ENCODE measurements at regions not wholly inside any gene's neighbourhood (a gene's known extent, or its start where the extent isn't known, plus 50 kb on each side); places are given as distances from the start of the nearest gene placed in this dataset.

DNA sequence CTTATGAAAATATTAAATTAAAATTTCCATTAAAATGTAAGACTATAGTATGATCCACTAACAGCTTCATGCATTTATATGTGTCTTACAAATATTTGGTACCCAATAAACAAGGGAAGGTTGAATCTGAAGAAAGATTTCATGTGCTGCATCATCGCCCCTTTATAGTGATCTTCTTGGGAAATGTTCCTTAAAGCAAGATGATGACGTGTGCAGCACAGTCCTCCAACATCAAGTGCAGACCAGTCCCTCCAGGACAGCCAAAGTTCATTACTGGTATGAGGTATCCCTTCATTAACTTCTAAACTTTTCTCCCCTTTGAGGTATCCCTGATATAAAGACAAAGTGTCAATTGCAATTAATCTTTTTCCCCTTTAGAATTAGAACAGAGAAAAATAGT is 567.0 kb downstream of the METTL15 start (continued):
- TF ChIP-seq, protein P1, sequence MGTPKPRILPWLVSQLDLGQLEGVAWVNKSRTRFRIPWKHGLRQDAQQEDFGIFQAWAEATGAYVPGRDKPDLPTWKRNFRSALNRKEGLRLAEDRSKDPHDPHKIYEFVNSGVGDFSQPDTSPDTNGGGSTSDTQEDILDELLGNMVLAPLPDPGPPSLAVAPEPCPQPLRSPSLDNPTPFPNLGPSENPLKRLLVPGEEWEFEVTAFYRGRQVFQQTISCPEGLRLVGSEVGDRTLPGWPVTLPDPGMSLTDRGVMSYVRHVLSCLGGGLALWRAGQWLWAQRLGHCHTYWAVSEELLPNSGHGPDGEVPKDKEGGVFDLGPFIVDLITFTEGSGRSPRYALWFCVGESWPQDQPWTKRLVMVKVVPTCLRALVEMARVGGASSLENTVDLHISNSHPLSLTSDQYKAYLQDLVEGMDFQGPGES (IDR thresholded peaks at IDR 0.05; ENCODE audit: low read depth, low read length) = no peak
- TF ChIP-seq MEF2A (IDR thresholded peaks at IDR 0.05; ENCODE audit: borderline replicate concordance, low read depth) (no peak), FOXM1 (IDR thresholded peaks at IDR 0.05; ENCODE audit: low read depth) (no peak)

DNA sequence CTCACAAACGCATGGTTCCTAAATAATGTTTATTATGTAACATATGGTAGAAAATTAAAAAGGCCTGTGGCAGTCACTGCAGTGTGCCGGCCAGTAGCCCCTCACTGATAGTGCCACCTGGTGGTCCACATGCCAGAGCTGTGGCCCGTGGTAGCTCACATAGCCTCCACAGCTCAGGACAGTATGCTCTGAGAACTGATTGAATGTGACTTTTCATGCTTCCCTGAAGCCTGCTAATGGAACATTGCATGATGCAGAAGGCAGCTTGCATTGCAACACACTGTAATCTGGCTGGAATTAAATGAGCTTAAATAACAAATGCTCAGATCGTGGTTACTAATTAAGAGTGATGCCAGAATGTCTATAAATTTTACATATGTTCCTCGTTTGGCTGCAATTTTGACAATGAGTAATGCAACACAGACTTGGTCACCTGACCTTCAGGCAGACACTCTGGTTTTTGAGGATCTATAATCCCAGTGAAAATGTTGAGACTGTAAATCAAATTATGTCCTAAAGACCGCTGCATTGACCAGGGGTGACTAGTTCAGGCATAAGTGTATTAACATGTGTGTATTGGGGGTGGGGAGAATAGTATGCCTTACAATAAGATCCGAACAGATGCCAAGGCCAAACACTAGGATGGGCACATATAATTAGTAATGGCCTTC is 566.4 kb downstream of the METTL15 start:
- CTCF ChIA-PET = interaction anchor here (0.7 to 2.2 kb wide), 7 partner anchors 11 to 979 kb away, joined by 3 to 10 read pairs (median 5); no protein-coding TSS in a partner anchor
- H4K20me1 ChIP-seq (ENCODE audit: insufficient read depth) = no peaks in the 10 kb centered on the region
- peaks cover 6 to 12% of the 10 kb centered on the region in 2 experiments; a peak in 3 of 4 replicates for H3K4me1 ChIP-seq (ENCODE audit: control insufficient read depth in 1 of 2, insufficient read depth in 2 of 2, low read depth in 1 of 2, low read length in 1 of 2)
- no peaks in the 10 kb centered on the region for H3K9me2 ChIP-seq
- POLR2A ChIA-PET = no interaction called here
- WGBS (ENCODE audit: low lambda C conversion rate) = 52% methylated on average over 7 of the region's 7 CpGs
- no peak overlapping the region for H3K4me3 ChIP-seq (ENCODE audit: low read depth in 2 of 2, low read length in 1 of 2)
- peak; percentile 28 for DNase-seq
- H3K4me2 ChIP-seq = no peak overlapping the region
- H3K36me3 ChIP-seq (replicated peaks in 1 of 2; ENCODE audit: control insufficient read depth in 1 of 2, insufficient read depth in 2 of 2, low read length in 1 of 2) = no peaks in the 10 kb centered on the region
- H3K9me3 ChIP-seq = no peaks in the 10 kb centered on the region
- no peaks in the 10 kb centered on the region for H3K27me3 ChIP-seq (ENCODE audit: insufficient read depth)
- TF ChIP-seq, protein P2, sequence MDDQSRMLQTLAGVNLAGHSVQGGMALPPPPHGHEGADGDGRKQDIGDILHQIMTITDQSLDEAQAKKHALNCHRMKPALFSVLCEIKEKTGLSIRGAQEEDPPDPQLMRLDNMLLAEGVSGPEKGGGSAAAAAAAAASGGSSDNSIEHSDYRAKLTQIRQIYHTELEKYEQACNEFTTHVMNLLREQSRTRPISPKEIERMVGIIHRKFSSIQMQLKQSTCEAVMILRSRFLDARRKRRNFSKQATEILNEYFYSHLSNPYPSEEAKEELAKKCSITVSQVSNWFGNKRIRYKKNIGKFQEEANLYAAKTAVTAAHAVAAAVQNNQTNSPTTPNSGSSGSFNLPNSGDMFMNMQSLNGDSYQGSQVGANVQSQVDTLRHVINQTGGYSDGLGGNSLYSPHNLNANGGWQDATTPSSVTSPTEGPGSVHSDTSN (IDR thresholded peaks at IDR 0.05) = no peak; the same call in 1 of the 2 replicates
- TF ChIP-seq, protein P3, sequence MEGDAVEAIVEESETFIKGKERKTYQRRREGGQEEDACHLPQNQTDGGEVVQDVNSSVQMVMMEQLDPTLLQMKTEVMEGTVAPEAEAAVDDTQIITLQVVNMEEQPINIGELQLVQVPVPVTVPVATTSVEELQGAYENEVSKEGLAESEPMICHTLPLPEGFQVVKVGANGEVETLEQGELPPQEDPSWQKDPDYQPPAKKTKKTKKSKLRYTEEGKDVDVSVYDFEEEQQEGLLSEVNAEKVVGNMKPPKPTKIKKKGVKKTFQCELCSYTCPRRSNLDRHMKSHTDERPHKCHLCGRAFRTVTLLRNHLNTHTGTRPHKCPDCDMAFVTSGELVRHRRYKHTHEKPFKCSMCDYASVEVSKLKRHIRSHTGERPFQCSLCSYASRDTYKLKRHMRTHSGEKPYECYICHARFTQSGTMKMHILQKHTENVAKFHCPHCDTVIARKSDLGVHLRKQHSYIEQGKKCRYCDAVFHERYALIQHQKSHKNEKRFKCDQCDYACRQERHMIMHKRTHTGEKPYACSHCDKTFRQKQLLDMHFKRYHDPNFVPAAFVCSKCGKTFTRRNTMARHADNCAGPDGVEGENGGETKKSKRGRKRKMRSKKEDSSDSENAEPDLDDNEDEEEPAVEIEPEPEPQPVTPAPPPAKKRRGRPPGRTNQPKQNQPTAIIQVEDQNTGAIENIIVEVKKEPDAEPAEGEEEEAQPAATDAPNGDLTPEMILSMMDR (IDR thresholded peaks at IDR 0.05) = peak; percentile 59
- TF ChIP-seq SIN3A (IDR thresholded peaks at IDR 0.05; ENCODE audit: borderline replicate concordance, low read depth, low read length) (no peak), EP300 (IDR thresholded peaks at IDR 0.05; ENCODE audit: borderline replicate concordance in 1 of 2, low read depth in 1 of 2, low read length in 1 of 2) (peak in 1 of 2 experiments; percentile 30; a peak in 1 of 4 replicates), GATA2 (CRISPR knock-in tag; IDR thresholded peaks at IDR 0.05) (no peak), RAD21 (IDR thresholded peaks at IDR 0.05; ENCODE audit: low read length) (peak; percentile 63), GABPA (IDR thresholded peaks at IDR 0.05; ENCODE audit: low read depth) (no peak), TAF1 (IDR thresholded peaks at IDR 0.05; ENCODE audit: borderline replicate concordance, low read depth, low read length) (no peak), SMC3 (IDR thresholded peaks at IDR 0.05; ENCODE audit: low read depth, low read length) (peak; percentile 69), MEF2A (IDR thresholded peaks at IDR 0.05; ENCODE audit: borderline replicate concordance, low read depth) (no peak), TCF12 (IDR thresholded peaks at IDR 0.05) (peak; percentile 47)
- TF ChIP-seq, protein P4, sequence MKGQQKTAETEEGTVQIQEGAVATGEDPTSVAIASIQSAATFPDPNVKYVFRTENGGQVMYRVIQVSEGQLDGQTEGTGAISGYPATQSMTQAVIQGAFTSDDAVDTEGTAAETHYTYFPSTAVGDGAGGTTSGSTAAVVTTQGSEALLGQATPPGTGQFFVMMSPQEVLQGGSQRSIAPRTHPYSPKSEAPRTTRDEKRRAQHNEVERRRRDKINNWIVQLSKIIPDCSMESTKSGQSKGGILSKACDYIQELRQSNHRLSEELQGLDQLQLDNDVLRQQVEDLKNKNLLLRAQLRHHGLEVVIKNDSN (IDR thresholded peaks at IDR 0.05; ENCODE audit: borderline replicate concordance, low read depth) = peak; percentile 59; the same call in 1 of the 2 replicates
- H3K79me2 ChIP-seq (ENCODE audit: insufficient read depth) = no peaks in the 10 kb centered on the region
- H3K9ac ChIP-seq = no peak overlapping the region
- no peak overlapping the region for H3K27ac ChIP-seq (ENCODE audit: low read depth in 2 of 2, low read length in 1 of 2)
- no peaks in the 10 kb centered on the region for H3F3A ChIP-seq (replicated peaks; ENCODE audit: insufficient read depth)
- H2AFZ ChIP-seq (ENCODE audit: low read depth) = no peak overlapping the region
